Stimulated activated CD8-positive, alpha-beta memory T cell treated with anti-CD3 and anti-CD28 coated beads, Interleukin-15, amount 100 ng/mL, for 4 hours (primary cell): ENCODE measurements at regions not wholly inside any gene's neighbourhood (a gene's known extent, or its start where the extent isn't known, plus 50 kb on each side); places are given as distances from the start of the nearest gene placed in this dataset.
"Not testable (repeated sequence)": the region's sequence is repeated elsewhere in the genome, so short reads cannot be mapped to it uniquely, and the experiment has no call there.

Source experiments
- DNase-seq, 2 donors: peaks; one replicate each; pipeline ENCODE4 v3.0.0-alpha.2; 2020; ENCODE audit warnings: low read depth in 2 of 2

- not testable (repeated sequence) for DNase-seq
Observed at GRCh38 chr1:121116522-121117297, 67.4 kb downstream of the FAM72B start.

DNA sequence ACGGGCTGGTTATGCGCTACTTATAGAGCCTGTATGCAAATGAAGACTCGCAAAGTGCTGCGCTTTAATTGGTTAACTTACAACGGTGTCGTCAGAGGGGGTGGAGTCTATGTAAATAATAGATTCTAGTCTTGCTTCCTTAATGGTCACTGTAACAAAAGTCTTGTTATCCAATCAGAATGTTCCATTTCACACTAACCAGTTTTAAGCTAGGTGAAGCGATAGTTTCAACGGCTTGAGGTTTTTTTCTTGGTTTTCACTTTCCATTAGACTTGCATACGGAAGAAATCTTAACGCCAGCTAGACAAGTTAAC, 66.9 kb downstream of the FAM72B start:
- not testable (repeated sequence) for DNase-seq

GRCh38 chr1:121117622-121118479, 66.3 kb downstream of the FAM72B start:
- DNase-seq = not testable (repeated sequence)
